ENCODE measurements at regions not wholly inside any gene's neighbourhood (a gene's known extent, or its start where the extent isn't known, plus 50 kb on each side); places are given as distances from the start of the nearest gene placed in this dataset.

DNA sequence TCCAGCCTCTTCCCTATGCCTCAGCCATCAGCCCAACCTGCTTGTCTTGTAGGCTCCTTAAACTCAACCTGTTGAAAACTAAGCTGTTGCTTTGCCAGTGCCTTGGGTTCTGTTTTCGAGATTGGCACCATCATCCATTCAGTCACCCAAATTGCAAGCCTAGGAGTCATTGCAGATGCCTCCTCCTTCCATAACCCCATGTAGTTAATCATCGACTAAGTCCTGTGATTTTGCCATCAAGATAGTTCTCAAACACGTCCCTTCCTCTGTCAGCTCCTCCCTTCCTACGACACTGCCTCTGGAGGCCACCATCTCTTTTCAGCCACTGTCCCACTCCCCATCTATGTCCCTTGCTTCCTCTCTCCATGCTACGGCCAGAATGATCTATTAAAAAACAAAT is 168.1 kb downstream of the RAB11FIP2 start:
- TF ChIP-seq, protein P1, sequence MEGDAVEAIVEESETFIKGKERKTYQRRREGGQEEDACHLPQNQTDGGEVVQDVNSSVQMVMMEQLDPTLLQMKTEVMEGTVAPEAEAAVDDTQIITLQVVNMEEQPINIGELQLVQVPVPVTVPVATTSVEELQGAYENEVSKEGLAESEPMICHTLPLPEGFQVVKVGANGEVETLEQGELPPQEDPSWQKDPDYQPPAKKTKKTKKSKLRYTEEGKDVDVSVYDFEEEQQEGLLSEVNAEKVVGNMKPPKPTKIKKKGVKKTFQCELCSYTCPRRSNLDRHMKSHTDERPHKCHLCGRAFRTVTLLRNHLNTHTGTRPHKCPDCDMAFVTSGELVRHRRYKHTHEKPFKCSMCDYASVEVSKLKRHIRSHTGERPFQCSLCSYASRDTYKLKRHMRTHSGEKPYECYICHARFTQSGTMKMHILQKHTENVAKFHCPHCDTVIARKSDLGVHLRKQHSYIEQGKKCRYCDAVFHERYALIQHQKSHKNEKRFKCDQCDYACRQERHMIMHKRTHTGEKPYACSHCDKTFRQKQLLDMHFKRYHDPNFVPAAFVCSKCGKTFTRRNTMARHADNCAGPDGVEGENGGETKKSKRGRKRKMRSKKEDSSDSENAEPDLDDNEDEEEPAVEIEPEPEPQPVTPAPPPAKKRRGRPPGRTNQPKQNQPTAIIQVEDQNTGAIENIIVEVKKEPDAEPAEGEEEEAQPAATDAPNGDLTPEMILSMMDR (IDR thresholded peaks at IDR 0.05; ENCODE audit: insufficient read depth, low read depth, low read length, missing control alignments): no peak
- no peak overlapping the region for H3K4me3 ChIP-seq (ENCODE audit: low read depth, low read length)
- DNase-seq (ENCODE audit: low read depth): no peak

DNA sequence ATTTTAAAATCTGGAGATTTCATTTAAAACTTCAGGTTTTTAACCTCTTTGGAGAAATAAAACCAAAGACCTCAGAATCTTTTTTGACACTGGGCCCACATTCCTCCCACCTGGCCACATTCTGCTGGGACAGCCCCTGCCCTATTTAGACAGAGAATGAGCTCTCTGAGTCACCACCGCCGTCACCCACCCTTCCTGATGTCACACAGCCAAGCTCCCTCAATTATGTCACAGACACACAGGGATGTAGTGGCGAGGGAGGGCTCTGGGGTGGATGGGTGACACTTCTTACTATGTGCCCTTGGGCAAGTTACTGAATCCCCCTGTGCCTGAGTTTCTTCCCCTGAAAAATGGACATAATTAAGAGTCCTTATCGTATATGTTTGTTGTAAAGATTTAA is 162.6 kb downstream of the RAB11FIP2 start:
- H3K4me3 ChIP-seq (ENCODE audit: low read depth, low read length): no peak overlapping the region
- TF ChIP-seq, protein P1 (IDR thresholded peaks at IDR 0.05; ENCODE audit: insufficient read depth, low read depth, low read length, missing control alignments): no peak
- DNase-seq (ENCODE audit: low read depth): no peak

DNA sequence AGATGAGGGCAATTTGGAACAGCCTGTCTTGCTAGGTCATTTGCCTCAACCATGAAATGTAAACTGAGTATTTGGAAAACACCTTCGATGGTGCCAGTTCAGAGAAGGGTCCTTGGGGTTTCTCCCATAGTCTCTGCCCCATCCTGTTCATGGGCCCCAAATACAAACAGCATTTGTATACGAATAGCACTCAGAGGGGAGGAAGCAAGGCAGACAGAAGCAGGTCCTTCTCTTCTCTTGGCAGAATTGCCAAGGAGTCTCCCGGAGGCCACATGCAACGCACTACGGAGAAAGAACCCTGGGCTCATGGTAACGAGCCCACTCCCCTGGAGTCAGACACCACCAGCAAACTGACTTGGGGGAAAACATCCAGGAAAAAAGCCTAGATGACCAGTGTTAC is 162.1 kb downstream of the RAB11FIP2 start:
- H3K4me3 ChIP-seq (ENCODE audit: low read depth, low read length): no peak overlapping the region
- no peak for DNase-seq (ENCODE audit: low read depth)
- TF ChIP-seq, protein P1 (IDR thresholded peaks at IDR 0.05; ENCODE audit: insufficient read depth, low read depth, low read length, missing control alignments): no peak

DNA sequence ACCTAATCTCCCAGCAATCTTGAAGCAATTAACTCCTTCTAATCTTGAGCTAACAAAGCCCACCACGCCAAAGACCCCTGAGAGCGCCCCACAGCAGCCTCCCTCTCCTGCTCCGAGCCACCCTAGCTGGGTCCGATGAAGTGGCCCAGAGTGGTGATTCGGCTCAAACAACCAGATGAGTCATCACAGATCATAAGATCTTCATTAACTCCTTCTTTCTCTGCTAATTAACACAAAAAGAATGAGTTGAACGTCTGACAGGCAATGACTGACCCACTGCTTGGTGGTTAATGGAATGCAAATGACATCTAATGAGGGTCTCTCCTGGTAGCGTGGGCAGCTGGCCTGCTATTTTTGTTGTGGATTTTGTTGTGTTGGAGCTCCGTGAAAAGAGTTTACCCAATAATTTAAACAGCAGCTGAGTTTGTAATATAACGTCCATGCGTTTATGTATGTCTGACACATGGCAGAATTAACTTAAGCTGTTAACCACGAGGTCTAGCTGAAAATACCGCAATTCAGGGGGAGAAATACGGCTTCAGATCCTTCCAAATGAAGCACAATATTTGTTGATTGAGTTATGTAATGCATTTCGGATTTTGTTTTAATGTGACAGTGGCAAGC is 161.4 kb downstream of the RAB11FIP2 start:
- TF ChIP-seq, protein P1 (IDR thresholded peaks at IDR 0.05; ENCODE audit: insufficient read depth, low read depth, low read length, missing control alignments): no peak
- DNase-seq (ENCODE audit: low read depth): no peak
- H3K4me3 ChIP-seq (ENCODE audit: low read depth, low read length): no peak overlapping the region

DNA sequence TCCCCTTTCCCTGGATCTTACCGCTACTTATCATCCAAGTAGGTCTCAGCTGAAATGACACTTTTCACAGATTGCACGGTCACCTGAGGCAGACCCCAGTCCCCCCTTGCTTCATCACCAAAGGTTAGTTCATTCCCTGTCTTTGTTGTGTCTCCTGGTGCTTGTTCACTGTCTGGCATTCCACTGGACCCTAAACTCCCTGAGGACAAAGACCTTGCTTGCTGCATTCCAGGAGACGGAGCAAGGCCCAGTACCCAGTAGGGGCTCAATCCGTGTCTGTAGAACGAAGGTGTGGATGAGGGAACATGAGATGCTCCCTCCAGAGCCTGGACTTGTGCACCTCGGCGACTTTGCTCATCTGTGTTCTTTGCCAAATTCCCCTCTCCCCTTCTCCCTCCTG is 160.0 kb downstream of the RAB11FIP2 start:
- TF ChIP-seq, protein P1 (IDR thresholded peaks at IDR 0.05; ENCODE audit: insufficient read depth, low read depth, low read length, missing control alignments): no peak
- no peak for DNase-seq (ENCODE audit: low read depth)
- no peak overlapping the region for H3K4me3 ChIP-seq (ENCODE audit: low read depth, low read length)

DNA sequence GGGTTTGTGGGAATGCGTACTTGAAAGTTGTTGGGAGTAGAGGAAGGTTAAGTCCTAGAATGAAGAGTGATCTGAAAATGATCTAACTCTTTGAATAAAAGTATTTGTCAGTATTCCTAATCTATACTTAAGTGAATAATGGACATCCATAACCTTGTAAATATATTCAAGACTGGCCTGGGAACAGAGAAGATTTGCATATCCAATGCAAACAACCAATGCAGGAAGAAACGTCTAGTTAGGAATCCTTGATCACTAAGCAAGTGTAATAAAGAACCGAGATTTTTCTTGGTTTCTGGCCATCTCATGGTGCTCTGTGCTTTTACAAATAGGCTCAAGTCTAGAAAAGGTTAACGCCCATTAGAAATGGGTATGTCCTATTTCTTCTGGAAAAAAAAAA is 157.1 kb downstream of the RAB11FIP2 start:
- H3K4me3 ChIP-seq (ENCODE audit: low read depth, low read length): no peak overlapping the region
- no peak for DNase-seq (ENCODE audit: low read depth)
- TF ChIP-seq, protein P1 (IDR thresholded peaks at IDR 0.05; ENCODE audit: insufficient read depth, low read depth, low read length, missing control alignments): no peak

DNA sequence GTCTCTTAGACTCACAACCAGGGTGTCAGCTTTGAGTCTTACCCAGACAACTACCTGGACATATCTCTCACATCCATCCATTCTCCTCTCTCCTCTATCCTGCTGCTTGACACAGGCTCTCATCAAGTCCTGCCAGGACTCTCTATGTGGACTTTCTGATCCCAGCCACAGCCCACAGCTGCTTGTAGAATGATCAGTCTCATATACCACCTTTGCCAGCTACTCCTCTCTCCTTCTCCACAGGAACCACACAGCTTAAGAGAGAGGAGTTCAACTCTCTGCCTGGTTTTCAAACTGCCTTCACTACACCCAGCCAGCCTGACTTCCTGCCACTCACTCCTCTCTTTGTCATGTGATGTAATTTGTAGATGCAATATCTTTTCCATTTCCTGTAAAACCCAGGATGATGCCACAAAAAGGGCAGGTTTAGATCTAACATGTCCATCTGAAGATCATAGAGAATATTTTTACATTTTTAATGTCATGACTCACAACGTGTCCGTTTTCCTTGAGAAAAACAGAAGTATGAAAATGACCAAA is 154.0 kb downstream of the RAB11FIP2 start:
- DNase-seq (ENCODE audit: low read depth): no peak
- H3K4me3 ChIP-seq (ENCODE audit: low read depth, low read length): no peak overlapping the region
- TF ChIP-seq, protein P1 (IDR thresholded peaks at IDR 0.05; ENCODE audit: insufficient read depth, low read depth, low read length, missing control alignments): no peak

Measured in GM12865 (cell line).